Stimulated activated CD4-positive, alpha-beta T cell treated with anti-CD3 and anti-CD28 coated beads, Interleukin-1b, Interleukin-23, amount 100 ng/mL, for 1 hour (primary cell): ENCODE measurements at regions not wholly inside any gene's neighbourhood (a gene's known extent, or its start where the extent isn't known, plus 50 kb on each side); places are given as distances from the start of the nearest gene placed in this dataset.

Experiments used
- DNase-seq, 2 donors: peaks; one replicate each; pipeline ENCODE4 v3.0.0-alpha.2; 2020; ENCODE audit warnings: low read depth in 2 of 2

GRCh38 chr18:46321955-46322354 lies 217.8 kb downstream of the HAUS1 start:
- DNase-seq = no peak

GRCh38 chr18:46322411-46322891 lies 218.3 kb downstream of the HAUS1 start:
- DNase-seq = no peak

- DNase-seq = no peak
These were observed 218.8 kb downstream of the HAUS1 start for GRCh38 chr18:46322941-46323340.

GRCh38 chr18:46324087-46324955 lies 220.1 kb downstream of the HAUS1 start:
- no peak for DNase-seq

GRCh38 chr18:46325895-46326294 lies 221.7 kb downstream of the HAUS1 start:
- no peak for DNase-seq

GRCh38 chr18:46329736-46330246 lies 225.6 kb downstream of the HAUS1 start:
- no peak for DNase-seq

- DNase-seq = no peak
These were observed 227.1 kb downstream of the HAUS1 start for GRCh38 chr18:46331316-46331715.

- no peak for DNase-seq
These were observed 228.2 kb downstream of the HAUS1 start for GRCh38 chr18:46332286-46332801.

- no peak for DNase-seq
These were observed 228.7 kb downstream of the HAUS1 start for GRCh38 chr18:46332921-46333341.

GRCh38 chr18:46333431-46334135 lies 229.4 kb downstream of the HAUS1 start:
- no peak for DNase-seq

- DNase-seq = no peak
These were observed 230.7 kb downstream of the HAUS1 start for GRCh38 chr18:46334868-46335281.

GRCh38 chr18:46335534-46336101 lies 231.4 kb downstream of the HAUS1 start:
- no peak for DNase-seq

GRCh38 chr18:46336278-46337111 lies 232.3 kb downstream of the HAUS1 start:
- DNase-seq = no peak

GRCh38 chr18:46337271-46337670 lies 233.1 kb downstream of the HAUS1 start:
- DNase-seq = no peak

- DNase-seq = no peak
These were observed 234.0 kb downstream of the HAUS1 start for GRCh38 chr18:46338205-46338604.

- DNase-seq = no peak
These were observed 234.6 kb downstream of the HAUS1 start for GRCh38 chr18:46338766-46339165.

GRCh38 chr18:46340716-46341115 lies 236.5 kb downstream of the HAUS1 start:
- no peak for DNase-seq

GRCh38 chr18:46341986-46342525 lies 237.9 kb downstream of the HAUS1 start:
- no peak for DNase-seq

- no peak for DNase-seq
These were observed 239.3 kb downstream of the HAUS1 start for GRCh38 chr18:46343456-46343855.

- DNase-seq = peak in 1 of 2 donors; percentile 5
These were observed 239.8 kb downstream of the HAUS1 start for GRCh38 chr18:46343931-46344372.
